ENCODE measurements at regions not wholly inside any gene's neighbourhood (a gene's known extent, or its start where the extent isn't known, plus 50 kb on each side); places are given as distances from the start of the nearest gene placed in this dataset.
"Not testable (repeated sequence)": the region's sequence is repeated elsewhere in the genome, so short reads cannot be mapped to it uniquely, and the experiment has no call there.

DNA sequence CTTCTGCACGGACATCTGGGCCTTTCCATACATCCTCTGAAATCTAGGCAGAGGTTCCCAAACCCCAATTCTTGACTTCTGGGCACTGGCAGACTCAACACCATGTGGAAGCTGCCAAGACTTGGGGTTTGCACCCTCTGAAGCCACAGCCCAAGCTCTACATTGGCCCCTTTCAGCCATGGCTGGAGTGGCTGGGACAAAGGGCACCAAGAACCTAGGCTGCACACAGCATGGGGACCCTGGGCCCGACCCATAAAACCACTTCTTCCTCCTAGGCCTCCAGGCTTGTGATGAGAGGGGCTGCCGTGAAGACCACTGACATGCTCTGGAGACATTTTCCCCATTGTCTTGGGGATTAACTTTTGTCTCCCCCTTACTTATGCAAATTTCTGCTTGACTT lies 158.0 kb downstream of the GNAI1 start:
- not testable (repeated sequence) for DNase-seq (ENCODE audit: low read depth in 2 of 2)

DNA sequence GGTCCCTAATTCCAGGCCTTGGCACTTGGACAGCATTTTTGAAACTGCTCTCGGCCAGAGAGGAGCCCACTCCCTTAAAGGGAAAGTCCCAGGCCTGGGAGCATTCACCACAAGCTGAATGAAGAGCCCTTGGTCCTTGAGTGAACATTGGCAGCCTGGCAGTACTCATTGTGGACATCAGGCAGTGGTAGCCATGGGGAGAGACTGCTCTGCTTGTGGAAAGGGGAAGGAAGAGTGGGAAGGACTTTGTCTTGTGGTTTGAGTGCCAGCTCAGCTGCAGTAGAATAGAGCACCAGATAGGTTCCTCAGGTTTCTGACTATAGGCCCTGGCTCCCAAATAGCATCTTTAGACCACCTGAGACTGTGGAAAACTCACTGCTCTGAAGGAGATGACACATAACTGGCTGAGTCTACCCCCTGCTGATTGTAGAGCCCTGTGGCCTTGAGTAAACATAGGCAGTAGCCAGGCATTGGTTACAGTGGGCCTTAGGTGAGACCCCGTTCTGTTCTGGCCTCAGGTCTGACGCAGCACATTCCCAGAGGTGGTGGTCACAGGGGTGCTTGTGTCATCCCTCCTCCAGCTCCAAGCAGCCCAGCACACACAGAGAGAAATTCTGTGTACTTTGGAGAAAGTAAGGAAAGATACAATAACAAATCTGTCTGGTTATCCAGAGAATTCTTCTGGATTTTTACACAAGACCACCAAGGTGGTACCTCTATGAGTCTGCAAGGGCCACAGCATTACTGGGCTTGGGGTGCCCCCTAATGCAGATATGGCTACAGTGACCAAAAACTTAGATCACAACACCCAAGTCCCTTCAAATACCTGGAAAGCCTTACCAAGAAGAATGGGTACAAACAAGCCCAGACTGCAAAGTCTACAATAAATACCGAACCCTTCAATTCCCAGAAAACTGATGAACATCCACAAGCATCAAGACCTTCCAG lies 153.8 kb downstream of the GNAI1 start:
- DNase-seq (ENCODE audit: low read depth in 2 of 2) = no peak

DNA sequence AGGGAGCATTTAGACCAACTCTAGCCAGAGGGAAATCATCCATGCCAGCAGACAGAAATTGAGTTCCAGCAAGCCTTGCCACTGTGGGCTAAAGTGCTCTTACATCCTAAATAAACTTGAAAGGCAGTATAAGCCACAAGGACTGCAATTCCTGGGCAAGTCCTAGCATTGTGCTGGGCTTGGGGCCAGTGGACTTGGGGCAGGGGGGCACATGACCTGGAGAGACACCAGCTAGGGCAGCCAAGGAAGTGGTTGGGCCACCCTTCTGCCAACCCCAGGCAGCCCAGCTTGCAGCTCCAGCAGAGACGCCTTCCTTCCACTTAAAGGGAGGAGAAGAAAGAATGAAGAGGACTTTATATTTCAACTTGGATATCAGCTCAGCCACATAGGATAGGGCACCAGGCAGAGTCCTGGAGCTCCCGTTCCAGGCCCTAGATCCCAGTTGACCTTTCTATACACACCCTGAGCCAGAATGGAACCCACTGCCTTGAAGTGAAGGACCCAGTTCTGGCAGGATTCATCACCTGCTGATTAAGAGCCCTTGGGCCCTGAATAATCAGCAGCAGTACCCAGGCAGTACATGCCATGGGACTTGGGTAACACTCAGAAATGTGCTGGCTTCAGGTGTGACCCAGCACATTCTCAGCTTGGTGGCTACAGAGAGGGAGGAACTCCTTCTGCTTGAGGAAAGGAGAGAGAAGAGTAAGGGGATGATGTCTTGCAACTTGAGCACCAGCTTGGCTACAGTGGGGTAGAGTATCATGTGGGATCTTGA lies 153.0 kb downstream of the GNAI1 start:
- DNase-seq (ENCODE audit: low read depth in 2 of 2) = no peak

DNA sequence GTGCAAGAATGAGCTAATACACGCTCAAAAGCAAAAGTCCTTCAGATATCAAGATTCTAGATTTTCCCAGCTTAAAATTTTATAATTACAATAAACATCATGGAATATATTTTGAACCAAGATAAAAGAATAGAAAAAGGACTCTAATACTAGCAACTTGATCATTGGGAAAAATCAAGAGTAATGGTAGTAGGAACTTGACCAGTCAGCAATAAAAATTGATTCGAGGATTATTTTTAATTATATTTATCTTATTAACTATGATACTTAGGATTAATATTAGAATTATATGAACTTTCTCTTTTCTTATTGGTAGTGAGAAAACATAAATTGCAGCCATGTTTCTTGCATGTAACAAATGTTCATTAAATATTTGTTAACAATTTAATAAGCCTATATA lies 152.0 kb downstream of the GNAI1 start:
- DNase-seq (ENCODE audit: low read depth in 2 of 2) = no peak

DNA sequence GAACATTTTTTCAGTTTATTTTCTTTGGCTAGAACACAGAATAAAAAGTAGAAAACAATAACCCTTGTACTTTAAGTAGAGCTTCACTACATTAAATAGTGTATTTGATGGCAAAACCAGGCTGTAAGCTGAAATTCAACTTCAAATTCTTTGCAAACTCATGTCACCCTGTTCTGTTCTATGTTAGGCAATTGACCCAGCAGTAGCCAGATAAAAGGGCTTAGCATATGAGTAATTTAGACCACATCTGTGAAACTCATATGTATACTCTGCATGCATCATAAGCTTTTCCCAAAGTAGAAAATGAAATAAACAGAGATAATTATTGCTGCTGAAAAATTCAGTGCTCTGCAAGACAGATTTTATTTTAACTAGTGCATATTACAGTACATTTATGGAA lies 150.2 kb downstream of the GNAI1 start:
- DNase-seq (ENCODE audit: low read depth in 2 of 2) = no peak

DNA sequence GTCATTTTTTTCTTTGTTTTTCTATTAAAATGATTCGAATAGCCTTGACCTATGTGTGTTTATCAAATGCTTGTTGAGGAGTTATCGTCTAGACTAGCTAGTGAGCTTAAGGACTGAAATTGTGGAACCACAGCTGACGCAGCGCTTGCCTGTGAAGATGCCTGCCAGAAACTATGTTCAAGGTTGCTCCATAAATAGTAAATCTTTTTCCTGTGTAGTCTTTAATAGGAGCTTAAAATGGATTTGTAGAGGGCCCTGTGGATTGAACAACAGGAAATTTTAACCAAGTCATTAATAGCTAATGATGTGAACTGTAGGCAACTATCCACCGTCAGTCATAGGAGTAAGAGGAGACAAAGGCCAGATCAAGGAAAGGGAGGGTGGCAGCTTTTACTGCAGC lies 145.1 kb downstream of the GNAI1 start:
- no peak for DNase-seq (ENCODE audit: low read depth in 2 of 2)

DNA sequence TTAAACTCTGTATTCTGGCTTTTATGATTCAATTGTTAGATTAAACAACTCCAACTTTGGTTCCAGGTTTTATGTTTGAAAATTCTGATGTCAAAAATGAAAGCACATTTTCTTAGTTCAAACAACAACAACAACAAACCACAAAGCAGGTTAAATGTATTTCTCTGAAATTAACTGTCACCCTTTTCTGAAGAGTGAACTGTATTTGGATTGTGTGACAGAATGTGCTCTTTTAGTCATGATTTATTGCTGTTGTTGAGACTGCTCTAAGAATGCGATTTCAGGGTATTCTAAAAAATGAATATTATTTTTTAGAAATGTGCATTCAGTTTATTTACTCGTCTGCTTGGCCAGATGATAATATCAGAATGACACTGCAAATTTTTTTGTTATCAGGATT lies 144.1 kb downstream of the GNAI1 start:
- DNase-seq (ENCODE audit: low read depth in 2 of 2) = no peak

DNA sequence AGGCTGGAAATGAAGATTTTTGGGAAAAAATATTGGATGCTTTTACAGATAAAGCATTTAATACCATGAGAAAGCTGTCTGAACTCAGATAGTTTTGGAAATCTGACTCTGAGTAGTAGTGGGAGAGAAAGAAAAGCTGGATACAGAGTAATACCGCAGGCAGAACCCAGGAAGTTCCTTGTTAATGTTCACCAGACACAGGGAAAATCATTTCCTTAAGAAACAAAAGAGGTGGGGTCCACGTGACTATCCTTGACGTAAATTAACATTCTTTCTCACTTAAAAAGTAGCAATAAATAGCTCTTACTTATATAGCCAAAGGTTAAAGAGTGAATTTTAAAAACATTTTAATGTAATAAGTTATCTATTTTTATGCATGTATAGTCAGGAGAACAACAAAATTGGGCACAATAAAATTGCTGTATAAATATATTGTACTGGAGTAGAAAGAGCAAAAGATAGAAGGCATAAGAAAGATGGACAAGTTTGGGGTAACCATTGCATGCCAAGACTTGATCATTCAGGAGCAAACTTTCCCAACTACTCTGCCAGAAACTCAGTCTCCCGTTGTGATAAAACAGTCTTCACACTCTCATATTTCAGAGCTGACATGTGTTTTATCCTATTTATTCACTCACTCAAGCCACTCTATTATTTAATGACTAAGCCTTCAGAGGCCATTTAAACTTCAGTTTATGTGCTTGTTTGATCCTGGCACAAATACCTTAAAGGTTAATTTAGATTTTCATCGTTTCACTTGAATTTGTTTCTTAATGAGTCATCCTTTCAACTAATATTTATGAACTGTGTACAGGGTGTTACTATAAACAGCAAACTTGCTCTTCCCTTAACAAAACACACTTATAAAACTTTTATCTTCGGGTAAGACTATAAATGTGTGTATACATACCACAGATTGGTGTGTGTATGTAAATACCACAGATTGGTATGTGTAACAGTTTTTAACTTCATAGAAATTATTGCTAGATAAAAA lies 143.1 kb downstream of the GNAI1 start:
- DNase-seq (ENCODE audit: low read depth in 2 of 2) = no peak
